UCSD-AML1 (cell line): ENCODE measurements at regions not wholly inside any gene's neighbourhood (a gene's known extent, or its start where the extent isn't known, plus 50 kb on each side); places are given as distances from the start of the nearest gene placed in this dataset.

ENCODE experiments used
- DNase-seq: peaks from one replicate; lab custom pipeline; 2025; ENCODE audit not compliant: unreplicated experiment; lab: John Stamatoyannopoulos, UW

DNA sequence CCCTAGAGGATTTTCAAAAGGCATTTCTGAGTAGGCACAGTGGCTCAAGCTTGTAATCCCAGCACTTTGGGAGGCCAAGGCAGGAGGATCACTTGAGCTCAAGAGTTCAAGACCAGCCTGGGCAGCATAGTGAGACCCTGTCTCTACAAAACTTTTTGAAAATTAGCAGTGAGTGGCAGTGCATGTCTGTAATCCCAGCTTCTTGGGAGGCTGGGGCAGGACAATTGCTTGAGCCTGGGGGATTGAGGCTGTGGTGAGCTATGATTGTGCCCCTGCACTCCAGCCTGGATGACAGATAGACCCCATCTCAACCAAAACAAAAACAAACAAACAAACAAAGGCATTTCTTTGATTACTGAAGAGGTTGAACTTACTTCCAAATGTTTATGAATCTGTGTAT, 201.4 kb downstream of the KIF26A start:
- DNase-seq: no peak

- DNase-seq: no peak
These were observed 203.4 kb downstream of the KIF26A start for GRCh38 chr14:104341532-104342434.

- no peak for DNase-seq
These were observed 204.3 kb downstream of the KIF26A start for GRCh38 chr14:104342435-104343293.

DNA sequence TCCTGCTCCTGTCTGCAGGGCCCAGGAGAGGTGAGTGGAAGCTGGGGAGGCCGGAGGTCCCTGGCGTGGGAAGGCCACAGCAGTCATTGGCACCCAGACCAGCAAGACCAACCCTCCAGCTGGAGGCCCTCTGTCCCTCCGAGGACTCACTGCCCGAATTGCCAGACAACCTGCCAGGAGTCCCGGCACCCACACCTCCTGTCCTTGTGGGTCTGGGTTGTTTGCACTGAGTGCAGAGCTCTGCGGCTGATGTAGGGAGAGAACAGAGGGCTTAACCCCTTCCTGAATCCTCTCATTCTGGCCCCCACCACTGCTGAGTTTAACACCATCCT, 204.9 kb downstream of the KIF26A start:
- no peak for DNase-seq

GRCh38 chr14:104343690-104344640, 205.6 kb downstream of the KIF26A start:
- no peak for DNase-seq

DNA sequence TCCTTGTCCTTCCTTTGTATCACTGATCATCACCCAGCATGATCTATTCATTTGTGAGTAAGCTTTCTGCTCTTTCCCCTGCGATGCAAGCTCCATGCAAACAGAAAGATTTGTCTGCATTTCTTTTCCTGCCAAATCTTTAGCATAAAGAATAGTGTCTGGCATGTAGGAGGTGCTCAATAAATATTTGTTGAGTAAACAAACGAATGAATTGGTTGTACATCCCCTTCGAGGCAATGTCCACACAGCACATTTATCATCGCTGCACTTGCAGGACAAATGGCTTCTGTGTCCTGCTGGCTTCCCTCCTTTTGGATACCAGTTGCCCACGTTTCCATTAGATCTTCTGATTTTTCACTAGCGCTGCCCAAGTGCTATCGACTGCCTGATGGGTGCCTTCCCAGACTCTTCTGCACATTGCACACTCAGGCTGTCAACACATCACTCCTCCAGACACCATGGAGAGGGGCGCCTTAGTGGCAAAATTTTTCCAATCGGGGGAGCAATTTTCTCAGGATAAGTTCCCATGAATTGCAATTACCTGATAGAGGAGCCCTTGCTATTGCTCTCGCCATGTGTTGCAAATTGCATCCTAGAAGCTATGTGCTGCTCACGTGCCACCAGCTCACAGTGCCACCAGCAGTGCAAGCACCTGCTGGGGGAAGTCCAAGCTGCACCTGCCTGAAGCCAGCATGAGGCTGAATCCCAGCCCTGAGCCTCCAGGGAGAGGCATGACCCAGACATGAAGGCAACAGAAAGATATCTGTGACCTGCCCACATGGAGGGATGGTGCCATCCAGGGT, 206.6 kb downstream of the KIF26A start:
- DNase-seq: no peak

DNA sequence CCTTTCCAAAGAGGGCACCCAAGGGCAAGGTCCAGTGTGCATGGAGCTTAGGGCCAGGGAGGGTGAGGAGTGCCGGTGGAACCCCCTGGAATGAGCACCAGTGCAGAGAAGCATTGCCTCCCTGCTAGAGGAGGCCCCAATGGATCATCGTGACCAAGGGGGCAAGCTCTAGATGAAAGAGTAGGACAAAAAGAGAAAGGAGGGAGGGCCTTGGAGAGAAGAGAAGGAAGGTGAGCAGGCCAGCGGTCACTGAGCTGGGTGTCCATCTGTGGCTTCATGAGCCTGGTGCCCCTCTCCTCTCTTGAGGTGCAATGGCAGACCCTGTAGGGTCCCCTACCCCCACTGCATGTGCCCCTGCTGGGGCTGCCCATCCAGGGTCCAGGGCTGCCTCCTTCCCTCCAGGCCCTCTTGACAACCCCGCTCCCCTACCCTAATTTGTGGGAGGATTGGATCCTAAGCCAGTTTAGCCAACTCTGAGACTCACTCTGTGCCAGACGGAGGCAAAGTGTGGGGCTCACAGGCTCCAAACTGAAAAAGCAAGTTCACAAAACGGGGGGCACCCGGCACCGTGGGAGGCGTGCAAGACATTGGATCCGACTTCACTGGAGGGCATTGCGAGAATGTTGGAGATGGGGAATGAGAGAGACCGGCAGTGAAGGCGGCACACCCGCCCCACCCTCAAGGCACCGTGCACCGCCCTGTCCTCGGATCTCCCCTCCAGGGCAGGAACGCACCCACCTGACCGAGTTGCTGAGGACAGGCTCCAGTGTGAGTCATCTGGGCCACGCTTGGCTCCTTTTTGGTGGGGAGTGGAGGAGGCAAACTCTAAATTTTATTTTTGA, 207.5 kb downstream of the KIF26A start:
- DNase-seq: no peak

DNA sequence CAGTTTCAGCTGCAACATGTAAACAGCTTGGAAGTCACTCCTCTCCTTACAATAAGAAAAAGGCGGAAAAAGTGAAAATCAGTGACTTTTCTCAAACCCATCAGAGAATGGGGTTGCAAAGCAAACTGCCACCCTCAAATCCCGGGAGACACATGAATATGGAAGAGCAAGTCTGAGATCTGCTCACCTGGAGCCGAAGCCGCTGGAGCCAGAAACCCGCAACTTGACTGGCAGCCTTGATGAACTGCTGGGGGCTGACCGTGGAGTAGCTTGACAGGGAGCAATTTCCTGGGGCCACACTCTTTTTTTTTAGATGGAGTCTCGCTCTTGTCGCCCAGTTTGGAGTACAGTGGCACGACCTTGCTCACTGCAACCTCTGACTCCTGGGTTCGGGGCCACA, 208.2 kb downstream of the KIF26A start:
- DNase-seq: no peak

DNA sequence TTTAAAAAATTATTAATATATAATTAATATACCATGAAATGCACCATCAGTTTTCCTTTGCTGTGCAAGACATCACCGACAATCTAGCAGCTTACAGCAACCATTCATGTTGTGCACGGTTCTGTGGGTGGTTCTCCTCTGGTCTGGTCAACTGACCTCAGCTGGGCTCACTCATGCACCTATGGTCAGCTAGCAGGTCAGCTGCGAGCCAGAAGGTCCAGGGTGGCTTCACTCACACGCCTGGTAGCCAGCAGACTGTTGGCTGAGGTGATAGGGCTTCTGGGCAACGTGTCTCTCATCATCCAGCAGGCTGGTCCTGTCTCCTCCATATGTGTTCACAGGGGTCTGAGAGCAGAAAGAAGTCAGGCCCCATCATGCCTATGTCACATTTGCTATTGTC, 210.4 kb downstream of the KIF26A start:
- no peak for DNase-seq

GRCh38 chr14:104349950-104350349, 211.6 kb downstream of the KIF26A start:
- no peak for DNase-seq

DNA sequence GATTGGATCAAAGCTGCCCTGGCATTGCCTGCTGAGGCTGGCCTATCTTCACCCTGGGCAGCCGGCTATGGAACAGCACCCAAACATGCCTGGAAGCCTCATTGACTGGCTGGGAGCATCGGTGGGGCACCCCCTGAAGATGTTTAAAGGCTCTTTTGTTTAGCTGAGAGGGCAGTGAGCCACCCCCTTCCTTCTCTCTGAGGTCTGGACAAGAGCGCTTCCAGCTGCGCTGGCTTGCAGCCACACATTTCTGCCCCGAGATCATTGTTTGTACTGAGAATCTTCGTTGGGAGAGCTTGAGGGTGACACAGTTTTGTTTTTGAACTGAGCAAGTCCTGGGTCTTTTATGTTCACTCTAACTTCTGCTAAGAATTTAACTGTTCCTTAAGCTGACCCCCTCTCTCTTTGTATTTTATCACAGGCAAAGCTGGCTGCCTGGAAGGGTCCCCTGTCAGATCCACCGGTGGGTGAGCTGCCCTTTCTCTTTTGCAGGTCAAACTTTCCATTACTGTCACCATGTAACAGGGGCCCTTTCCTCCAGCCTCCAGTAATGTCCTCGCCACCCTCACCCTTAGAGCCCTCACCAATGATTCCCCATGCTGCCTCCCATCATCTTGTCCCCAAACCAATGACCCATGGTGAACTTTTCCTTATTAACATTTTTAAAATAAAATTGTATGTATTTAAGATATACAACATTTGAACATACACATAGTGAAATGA, 212.2 kb downstream of the KIF26A start:
- DNase-seq: no peak

DNA sequence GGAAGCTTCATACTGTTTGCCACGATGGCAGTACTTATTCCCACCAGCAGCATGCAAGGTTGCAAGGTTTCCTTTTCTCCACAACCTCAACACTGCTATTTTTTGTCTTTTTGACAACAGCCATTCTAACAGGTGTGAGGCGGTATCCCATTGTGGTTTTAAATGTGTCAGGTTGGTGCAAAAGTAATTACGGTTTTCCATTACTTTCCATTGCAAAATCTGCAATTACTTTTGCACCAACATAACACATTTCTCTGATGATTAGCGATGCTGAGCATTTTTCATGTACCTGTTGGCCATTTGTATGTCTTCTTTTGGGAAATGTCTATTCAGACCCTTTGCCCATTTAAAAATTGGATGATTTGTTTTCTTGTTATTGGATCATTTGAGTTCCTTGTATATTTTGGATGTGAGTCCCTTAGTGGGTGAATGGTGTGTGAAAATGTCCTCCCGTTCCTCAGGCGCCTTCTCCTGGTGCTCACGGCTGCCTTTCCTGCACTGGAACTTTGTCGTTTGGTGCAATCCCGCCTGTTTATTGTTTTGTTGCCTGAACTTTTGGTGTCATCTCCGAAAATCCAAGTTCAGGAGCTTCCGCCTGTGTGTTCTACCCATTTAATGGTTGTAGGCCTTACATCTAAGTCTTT, 213.6 kb downstream of the KIF26A start:
- no peak for DNase-seq

- no peak for DNase-seq
These were observed 214.3 kb downstream of the KIF26A start for GRCh38 chr14:104352493-104353220.

DNA sequence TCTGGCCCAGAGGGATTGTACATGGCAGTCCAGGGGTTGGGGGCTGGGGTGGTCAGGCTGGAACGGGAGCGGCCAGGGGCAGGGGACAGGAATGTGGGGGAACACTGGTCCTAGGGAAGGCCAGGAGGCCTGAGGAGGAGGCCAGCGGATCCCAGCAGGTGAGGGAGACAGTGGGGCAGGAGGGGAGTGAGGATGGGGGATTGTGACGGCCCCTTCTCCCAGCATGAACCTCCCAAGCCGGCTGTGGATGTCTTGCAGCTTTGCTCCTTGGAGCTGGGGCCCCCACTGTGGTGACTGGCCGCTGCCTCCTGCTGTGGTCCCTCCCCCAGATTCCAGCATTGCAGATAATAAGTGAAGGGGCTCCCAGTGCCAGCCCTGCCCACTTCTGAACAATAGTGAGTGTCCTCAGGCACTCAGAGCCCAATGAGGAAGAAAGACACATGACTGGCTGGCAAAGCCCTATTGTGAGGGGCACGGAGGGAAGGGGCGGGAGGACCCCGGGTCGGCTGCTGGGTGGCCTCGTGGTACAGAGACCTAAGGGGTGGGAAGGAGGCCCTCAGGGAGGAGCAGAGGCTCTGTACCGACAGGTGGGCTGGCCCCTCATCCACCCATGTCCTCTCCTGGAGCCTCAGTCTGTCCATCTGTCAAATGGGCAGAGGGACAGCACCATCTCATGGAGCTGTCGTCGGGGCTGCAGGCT, 215.0 kb downstream of the KIF26A start:
- DNase-seq: no peak

DNA sequence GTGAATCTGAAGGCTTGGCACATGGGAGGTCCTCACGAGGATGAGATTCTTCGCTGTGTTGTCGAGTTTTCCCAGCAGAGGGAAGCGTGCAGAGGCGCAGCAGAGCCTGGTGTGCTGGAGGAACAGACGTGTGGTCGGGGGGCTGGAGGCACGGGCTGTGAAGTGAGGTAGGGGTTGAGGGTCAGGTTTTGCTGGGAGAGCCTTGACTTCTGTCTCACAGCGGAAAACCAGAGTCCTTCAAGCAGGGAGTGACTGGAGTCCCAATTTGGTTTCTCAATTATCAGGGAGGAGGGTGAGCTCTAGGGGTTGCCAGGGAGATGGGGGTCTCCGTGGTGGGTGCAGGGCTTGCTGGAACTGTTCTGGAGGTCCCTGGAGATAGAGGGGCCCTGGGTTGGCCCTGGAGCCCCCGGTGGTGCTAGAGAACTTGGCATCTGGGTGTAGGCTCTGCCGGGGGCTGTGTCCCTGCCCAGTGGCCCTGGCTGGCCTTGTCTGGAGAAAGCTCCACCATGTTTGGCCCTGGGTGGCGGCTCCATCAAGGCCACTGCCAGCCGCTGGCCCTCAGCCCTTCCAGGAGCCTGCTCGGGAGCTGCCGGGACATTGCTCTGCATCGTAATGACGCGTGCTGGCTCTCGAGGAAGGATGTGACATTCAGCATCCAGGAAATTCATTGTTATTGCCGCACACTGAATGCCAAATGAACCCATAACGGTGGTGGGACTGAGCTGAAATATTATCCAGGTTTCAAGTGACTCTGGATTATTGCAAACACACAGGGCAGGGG, 215.7 kb downstream of the KIF26A start:
- DNase-seq: no peak
